Fibroblast of lung (primary cell): ENCODE measurements at regions not wholly inside any gene's neighbourhood (a gene's known extent, or its start where the extent isn't known, plus 50 kb on each side); places are given as distances from the start of the nearest gene placed in this dataset.

Source experiments
- DNase-seq, 2 donors: peaks; one replicate each; pipeline versions ENCODE4 v3.0.0 to v3.0.0-alpha.2; 2010; ENCODE audit warnings: low read depth in 2 of 2
- H2AFZ ChIP-seq: 2 replicates; pipeline ENCODE4 v1.5.1; 2012; ENCODE audit warnings: low read length, control low read depth, inconsistent platforms
- H3K27ac ChIP-seq: 2 replicates; pipeline ENCODE4 v1.5.1; 2011; ENCODE audit warnings: low read length, control low read depth; ENCODE audit not compliant: insufficient read depth
- H3K27me3 ChIP-seq: 2 replicates; pipeline ENCODE4 v1.5.1; 2011; ENCODE audit warnings: mild to moderate bottlenecking, low read length; ENCODE audit not compliant: control insufficient read depth, insufficient read depth
- H3K36me3 ChIP-seq: 2 replicates; pipeline ENCODE4 v1.5.1; 2011; ENCODE audit warnings: low read length; ENCODE audit not compliant: control insufficient read depth, insufficient read depth
- H3K4me1 ChIP-seq: 2 replicates; pipeline ENCODE4 v1.5.1; 2011; ENCODE audit warnings: low read length; ENCODE audit not compliant: control insufficient read depth, insufficient read depth; ENCODE audit errors: extremely low read depth
- H3K4me2 ChIP-seq: 2 replicates; pipeline ENCODE4 v1.5.1; 2011; ENCODE audit warnings: low read length, control low read depth; ENCODE audit not compliant: insufficient read depth; ENCODE audit errors: extremely low read depth
- H3K4me3 ChIP-seq, 4 experiments: fragments of 200-600 bp in 1 of 4; sonication (generic) in 1 of 4; replicated peaks in 1 of 4; 2 replicates each; pipeline ENCODE4 v1.5.1; 2011 to 2016; ENCODE audit warnings: low read length in 4 of 4, low read depth in 3 of 4, mild to moderate bottlenecking in 3 of 4, control low read depth in 2 of 4, inconsistent platforms in 1 of 4, mixed read lengths in 1 of 4; ENCODE audit not compliant: insufficient read depth in 1 of 4; ENCODE audit errors: control extremely low read depth in 1 of 4
- H3K79me2 ChIP-seq: 2 replicates; pipeline ENCODE4 v1.5.1; 2012; ENCODE audit warnings: mild to moderate bottlenecking, low read length, inconsistent platforms; ENCODE audit not compliant: control insufficient read depth, insufficient read depth
- H3K9ac ChIP-seq: 2 replicates; pipeline ENCODE4 v1.5.1; 2011; ENCODE audit warnings: mild to moderate bottlenecking, low read length, control low read depth; ENCODE audit not compliant: insufficient read depth
- H3K9me3 ChIP-seq: 2 replicates; pipeline ENCODE4 v1.5.1; 2012; ENCODE audit warnings: low read depth, low read length; ENCODE audit not compliant: control insufficient read depth, insufficient read depth
- H4K20me1 ChIP-seq: 2 replicates; pipeline ENCODE4 v1.5.1; 2011; ENCODE audit warnings: low read length; ENCODE audit not compliant: control insufficient read depth, insufficient read depth; ENCODE audit errors: extremely low read depth
- CTCF ChIP-seq, 2 donors: IDR thresholded peaks in 1 of 2; conservative IDR thresholded peaks in 1 of 2; 1 replicate in 1 of 2; 2 replicates in 1 of 2; pipeline ENCODE4 v1.5.1; 2011 to 2012; ENCODE audit warnings: low read length in 2 of 2, control low read depth in 1 of 2, inconsistent platforms in 1 of 2, low read depth in 1 of 2, mild to moderate bottlenecking in 1 of 2
- EZH2 ChIP-seq: IDR thresholded peaks from 2 replicates; pipeline ENCODE4 v1.5.1; 2012; ENCODE audit warnings: low read length, control low read depth, mild to moderate bottlenecking; ENCODE audit errors: missing control alignments

- no peaks in the 10 kb centered on the region for H3K27me3 ChIP-seq
- no peak overlapping the region for H2AFZ ChIP-seq
- H3K9ac ChIP-seq: no peak overlapping the region
- H3K4me1 ChIP-seq: no peaks in the 10 kb centered on the region
- H3K79me2 ChIP-seq: no peaks in the 10 kb centered on the region
- no peak overlapping the region for H3K27ac ChIP-seq
- no peaks in the 10 kb centered on the region for H3K36me3 ChIP-seq
- no peaks in the 10 kb centered on the region for H4K20me1 ChIP-seq
- no peaks in the 10 kb centered on the region for H3K9me3 ChIP-seq
- DNase-seq: no peak
- no peak for TF ChIP-seq EZH2
- TF ChIP-seq CTCF (conservative IDR thresholded peaks at IDR 0.05 in 1 of 2, IDR thresholded peaks at IDR 0.05 in 1 of 2; ENCODE audit: low read depth in 1 of 2, low read length in 2 of 2): no peak
- no peak overlapping the region for H3K4me2 ChIP-seq
- no peak overlapping the region for H3K4me3 ChIP-seq
Measured at GRCh38 chr21:39041816-39042215, 141.4 kb downstream of the PSMG1 start.

DNA sequence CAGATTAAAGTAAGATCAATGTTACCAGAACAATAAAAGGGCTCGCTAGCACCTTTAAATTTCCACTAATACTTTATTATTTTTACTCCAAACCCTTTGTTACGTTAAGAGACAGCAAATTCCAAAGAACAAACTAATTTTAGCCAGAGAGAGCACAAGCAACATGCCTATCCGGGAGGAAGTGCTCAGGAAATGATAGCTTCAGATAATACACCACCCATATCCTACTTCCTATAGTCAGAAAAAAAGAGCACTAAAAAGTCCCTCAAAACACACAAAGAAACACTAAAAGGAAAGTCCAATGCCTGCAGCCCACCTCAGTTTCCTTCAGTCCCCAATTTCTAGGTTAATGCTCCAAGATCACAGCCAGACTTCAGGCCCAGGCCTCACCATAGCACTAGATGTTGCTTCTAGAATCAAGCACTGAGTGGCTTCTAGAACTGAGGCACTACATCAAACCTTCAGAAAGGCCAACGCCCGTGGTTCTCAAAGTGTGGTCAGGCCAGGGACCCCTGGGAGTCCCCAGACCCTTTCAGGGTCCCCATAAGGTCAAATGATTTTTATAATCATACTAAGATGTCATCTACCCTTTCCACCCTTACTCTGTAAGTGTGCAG lies 142.6 kb downstream of the PSMG1 start:
- H3K9ac ChIP-seq: no peak overlapping the region
- no peak for DNase-seq
- no peaks in the 10 kb centered on the region for H3K36me3 ChIP-seq
- TF ChIP-seq CTCF (conservative IDR thresholded peaks at IDR 0.05 in 1 of 2, IDR thresholded peaks at IDR 0.05 in 1 of 2; ENCODE audit: low read depth in 1 of 2, low read length in 2 of 2) (no peak), EZH2 (no peak)
- no peaks in the 10 kb centered on the region for H3K27me3 ChIP-seq
- H3K4me3 ChIP-seq: no peak overlapping the region
- H4K20me1 ChIP-seq: no peaks in the 10 kb centered on the region
- H3K9me3 ChIP-seq: no peaks in the 10 kb centered on the region
- H3K4me2 ChIP-seq: no peak overlapping the region
- no peak overlapping the region for H3K27ac ChIP-seq
- no peaks in the 10 kb centered on the region for H3K79me2 ChIP-seq
- no peaks in the 10 kb centered on the region for H3K4me1 ChIP-seq
- H2AFZ ChIP-seq: no peak overlapping the region

GRCh38 chr21:39037807-39038405 lies 145.3 kb downstream of the PSMG1 start:
- no peak overlapping the region for H2AFZ ChIP-seq
- no peak overlapping the region for H3K4me3 ChIP-seq
- no peaks in the 10 kb centered on the region for H3K9me3 ChIP-seq
- H4K20me1 ChIP-seq: no peaks in the 10 kb centered on the region
- no peak for DNase-seq
- H3K9ac ChIP-seq: no peak overlapping the region
- H3K27ac ChIP-seq: no peak overlapping the region
- H3K27me3 ChIP-seq: no peaks in the 10 kb centered on the region
- no peak overlapping the region for H3K4me2 ChIP-seq
- no peaks in the 10 kb centered on the region for H3K79me2 ChIP-seq
- TF ChIP-seq CTCF (conservative IDR thresholded peaks at IDR 0.05 in 1 of 2, IDR thresholded peaks at IDR 0.05 in 1 of 2; ENCODE audit: low read depth in 1 of 2, low read length in 2 of 2): peak in 1 of 2 donors; percentile 2
- no peak for TF ChIP-seq EZH2
- H3K36me3 ChIP-seq: no peaks in the 10 kb centered on the region
- H3K4me1 ChIP-seq: peaks cover 5% of the 10 kb centered on the region
